Right lobe of liver (tissue), 6 donors: ENCODE measurements at regions not wholly inside any gene's neighbourhood (a gene's known extent, or its start where the extent isn't known, plus 50 kb on each side); places are given as distances from the start of the nearest gene placed in this dataset.

Experiments used
- ATAC-seq, 4 donors: fragments of 200-7000 bp; cut with Tn5 transposase; one replicate each; pipeline ENCODE4 v1.9.1; 2020; ENCODE audit warnings: mild to moderate bottlenecking in 4 of 4, moderate library complexity in 4 of 4
- DNase-seq, 3 donors: peaks; one replicate each; pipeline ENCODE4 v3.0.0-alpha.2; 2020
- H3K27ac ChIP-seq, 3 donors: fragments of 200-600 bp; one replicate each; pipeline ENCODE4 v1.8.0; 2022
- H3K27me3 ChIP-seq, 2 donors: fragments of 200-600 bp; one replicate each; pipeline ENCODE4 v1.8.0; 2022
- H3K36me3 ChIP-seq, 4 donors: fragments of 200-600 bp; sonication (generic) in 1 of 4; one replicate each; pipeline versions ENCODE4 v1.5.1 to v1.8.0; 2017 to 2022; ENCODE audit warnings: control low read depth in 1 of 4
- H3K4me1 ChIP-seq, 4 donors: fragments of 200-600 bp; sonication (generic) in 1 of 4; one replicate each; pipeline versions ENCODE4 v1.5.1 to v1.8.0; 2017 to 2022; ENCODE audit warnings: control low read depth in 1 of 4
- H3K4me3 ChIP-seq, 3 donors: fragments of 200-600 bp; one replicate each; pipeline ENCODE4 v1.8.0; 2022
- H3K9me3 ChIP-seq, 4 donors: fragments of 200-600 bp; sonication (generic) in 1 of 4; one replicate each; pipeline versions ENCODE4 v1.5.1 to v1.8.0; 2017 to 2022; ENCODE audit warnings: control low read depth in 1 of 4
- POLR2A ChIP-seq: fragments of 450-650 bp; IDR thresholded peaks from one replicate; pipeline ENCODE4 v1.6.1; 2017; ENCODE audit warnings: antibody characterized with exemption, mild to moderate bottlenecking
- WGBS: methylation state at CpG from one replicate; pipeline ENCODE4 v1.1.6; 2018; ENCODE audit warnings: low coverage, low lambda C conversion rate; ENCODE audit not compliant: insufficient coverage; ENCODE audit errors: missing lambda C conversion rate; 5-methylcytosine and 5-hydroxymethylcytosine counted together
- intact Hi-C, 2 donors: fragments of 100-400 bp; cut with DNase I; formaldehyde crosslinking; loops; one replicate each; pipeline versions ENCODE4 v1.11.2 to v1.14.1; 2022
- TF ChIP-seq, protein P1 (sequence below), 4 donors: fragments of 200-600 bp in 3 of 4; fragments of 450-650 bp in 1 of 4; IDR thresholded peaks; one replicate each; pipeline versions ENCODE4 v1.5.1 to v1.8.0; 2016 to 2022; ENCODE audit warnings: antibody characterized with exemption in 4 of 4, mild to moderate bottlenecking in 2 of 4
- donor health status: DM: no; HTN: yes; CAD: no.
- donor health status: DM: no; HTN: no; CAD: no.
- donor health status: DM: no; HTN: no; CAD: no.
- donor health status: DM: no; HTN: yes; CAD: no.
- donor health status: DM: no; HTN: yes; CAD: no.

GRCh38 chr16:9597967-9598730, 506.7 kb downstream of the HAPSTR1 start:
- no peak overlapping the region for H3K4me3 ChIP-seq
- H3K4me1 ChIP-seq: no peaks in the 10 kb centered on the region
- no peak for DNase-seq
- peaks cover 0 to 3% (median 0%) of the 10 kb centered on the region in 4 donors for H3K36me3 ChIP-seq
- 74% methylated on average over 8 of the region's 9 CpGs for WGBS
- intact Hi-C loops: no loop called here
- no peaks in the 10 kb centered on the region for H3K9me3 ChIP-seq
- H3K27ac ChIP-seq: no peak overlapping the region
- ATAC-seq: no peak
- H3K27me3 ChIP-seq: no peaks in the 10 kb centered on the region
- TF ChIP-seq, protein P1, sequence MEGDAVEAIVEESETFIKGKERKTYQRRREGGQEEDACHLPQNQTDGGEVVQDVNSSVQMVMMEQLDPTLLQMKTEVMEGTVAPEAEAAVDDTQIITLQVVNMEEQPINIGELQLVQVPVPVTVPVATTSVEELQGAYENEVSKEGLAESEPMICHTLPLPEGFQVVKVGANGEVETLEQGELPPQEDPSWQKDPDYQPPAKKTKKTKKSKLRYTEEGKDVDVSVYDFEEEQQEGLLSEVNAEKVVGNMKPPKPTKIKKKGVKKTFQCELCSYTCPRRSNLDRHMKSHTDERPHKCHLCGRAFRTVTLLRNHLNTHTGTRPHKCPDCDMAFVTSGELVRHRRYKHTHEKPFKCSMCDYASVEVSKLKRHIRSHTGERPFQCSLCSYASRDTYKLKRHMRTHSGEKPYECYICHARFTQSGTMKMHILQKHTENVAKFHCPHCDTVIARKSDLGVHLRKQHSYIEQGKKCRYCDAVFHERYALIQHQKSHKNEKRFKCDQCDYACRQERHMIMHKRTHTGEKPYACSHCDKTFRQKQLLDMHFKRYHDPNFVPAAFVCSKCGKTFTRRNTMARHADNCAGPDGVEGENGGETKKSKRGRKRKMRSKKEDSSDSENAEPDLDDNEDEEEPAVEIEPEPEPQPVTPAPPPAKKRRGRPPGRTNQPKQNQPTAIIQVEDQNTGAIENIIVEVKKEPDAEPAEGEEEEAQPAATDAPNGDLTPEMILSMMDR (IDR thresholded peaks at IDR 0.05): no peak
- no peak for TF ChIP-seq POLR2A

- WGBS: 70% methylated on average over 1 of the region's 3 CpGs
- H3K4me3 ChIP-seq: no peak overlapping the region
- no peak for TF ChIP-seq POLR2A
- TF ChIP-seq, protein P1 (IDR thresholded peaks at IDR 0.05): no peak
- ATAC-seq (no peak), DNase-seq (no peak)
- H3K27me3 ChIP-seq: no peaks in the 10 kb centered on the region
- H3K4me1 ChIP-seq: no peaks in the 10 kb centered on the region
- H3K27ac ChIP-seq: no peak overlapping the region
- peaks cover 0 to 3% (median 0%) of the 10 kb centered on the region in 4 donors for H3K36me3 ChIP-seq
- intact Hi-C loops: no loop called here
- no peaks in the 10 kb centered on the region for H3K9me3 ChIP-seq
Measured at GRCh38 chr16:9598731-9599083, 507.3 kb downstream of the HAPSTR1 start.

DNA sequence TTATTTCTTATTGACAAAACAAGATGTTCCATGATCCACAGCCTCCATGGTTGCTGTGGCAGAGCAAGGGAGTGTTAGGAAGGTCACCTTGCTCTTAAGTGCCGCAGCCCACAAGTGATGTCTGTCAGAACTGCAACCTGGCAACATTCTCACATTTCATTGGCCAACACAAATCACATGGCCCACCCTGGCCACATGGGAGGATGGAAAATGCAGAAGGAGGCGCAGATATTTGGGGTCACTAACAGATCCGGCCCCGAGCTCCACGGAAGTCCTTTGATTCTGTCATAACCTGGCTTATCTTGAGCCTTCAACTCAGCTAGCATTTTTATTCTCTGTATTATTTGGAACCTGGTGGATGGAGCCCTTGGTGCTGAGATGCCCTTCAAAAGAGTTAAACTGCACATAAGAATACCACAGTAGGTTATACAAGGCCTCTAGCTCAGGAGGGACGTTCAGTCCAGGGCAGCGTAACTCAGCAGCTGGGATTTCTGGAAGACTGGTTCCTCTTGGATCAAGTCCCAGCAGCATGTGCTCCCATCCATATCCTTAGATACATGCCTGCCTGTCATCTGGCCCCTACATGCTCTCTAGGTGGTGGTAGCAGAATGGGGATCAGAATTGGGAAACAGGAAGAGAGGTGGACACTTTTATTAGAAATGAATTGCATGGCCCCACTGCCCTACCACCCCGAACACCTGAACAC, 508.1 kb downstream of the HAPSTR1 start:
- Histone ChIP-seq H3K36me3 (peaks cover 0 to 3% (median 0%) of the 10 kb centered on the region in 4 donors), H3K27me3 (no peaks in the 10 kb centered on the region), H3K4me1 (no peaks in the 10 kb centered on the region), H3K4me3 (no peak overlapping the region), H3K27ac (no peak overlapping the region), H3K9me3 (no peaks in the 10 kb centered on the region)
- WGBS: 94% methylated on average over 8 of the region's 8 CpGs
- DNase-seq (no peak), ATAC-seq (peak in 1 of 4 donors; percentile 11)
- intact Hi-C loops: no loop called here
- TF ChIP-seq, protein P1 (IDR thresholded peaks at IDR 0.05): no peak
- no peak for TF ChIP-seq POLR2A

- Histone ChIP-seq H3K27ac (no peak overlapping the region), H3K4me3 (no peak overlapping the region), H3K27me3 (no peaks in the 10 kb centered on the region), H3K9me3 (no peaks in the 10 kb centered on the region), H3K36me3 (no peaks in the 10 kb centered on the region), H3K4me1 (no peaks in the 10 kb centered on the region)
- no peak for DNase-seq
- TF ChIP-seq, protein P1 (IDR thresholded peaks at IDR 0.05): no peak
- no peak for TF ChIP-seq POLR2A
- no peak for ATAC-seq
- 65% methylated on average over 4 of the region's 4 CpGs for WGBS
- intact Hi-C loops: no loop called here
Measured at GRCh38 chr16:9602189-9602588, 510.7 kb downstream of the HAPSTR1 start.
